Endothelial cell (in vitro differentiated cells): ENCODE measurements at regions not wholly inside any gene's neighbourhood (a gene's known extent, or its start where the extent isn't known, plus 50 kb on each side); places are given as distances from the start of the nearest gene placed in this dataset.

Experiments
- DNase-seq: peaks from one replicate; pipeline ENCODE4 v3.0.0; 2021; ENCODE audit warnings: low spot score
- H3K27ac Mint-ChIP-seq: one replicate; pipeline ENCODE4 v1.8.0; 2021; ENCODE audit warnings: mixed read lengths, inconsistent platforms; ENCODE audit not compliant: unreplicated experiment
- H3K27me3 Mint-ChIP-seq: one replicate; pipeline ENCODE4 v1.8.0; 2021; ENCODE audit warnings: mild to moderate bottlenecking, moderate library complexity, mixed read lengths, inconsistent platforms; ENCODE audit not compliant: unreplicated experiment
- H3K36me3 Mint-ChIP-seq: one replicate; pipeline ENCODE4 v1.8.0; 2021; ENCODE audit warnings: mild to moderate bottlenecking, low read depth, mixed read lengths, inconsistent platforms; ENCODE audit not compliant: unreplicated experiment
- H3K4me1 Mint-ChIP-seq: one replicate; pipeline ENCODE4 v1.8.0; 2021; ENCODE audit warnings: mild to moderate bottlenecking, mixed read lengths, inconsistent platforms; ENCODE audit not compliant: unreplicated experiment
- H3K4me3 Mint-ChIP-seq: one replicate; pipeline ENCODE4 v1.8.0; 2021; ENCODE audit warnings: mild to moderate bottlenecking, mixed read lengths, inconsistent platforms; ENCODE audit not compliant: unreplicated experiment
- H3K9me3 Mint-ChIP-seq: one replicate; pipeline ENCODE4 v1.8.0; 2021; ENCODE audit warnings: mixed read lengths, inconsistent platforms; ENCODE audit not compliant: unreplicated experiment
- TF ChIP-seq, protein P1 (sequence below): fragments of 200-600 bp; sonication (generic); IDR thresholded peaks from one replicate; pipeline ENCODE4 v1.5.0; 2021; ENCODE audit warnings: antibody characterized with exemption; ENCODE audit not compliant: unreplicated experiment

DNA sequence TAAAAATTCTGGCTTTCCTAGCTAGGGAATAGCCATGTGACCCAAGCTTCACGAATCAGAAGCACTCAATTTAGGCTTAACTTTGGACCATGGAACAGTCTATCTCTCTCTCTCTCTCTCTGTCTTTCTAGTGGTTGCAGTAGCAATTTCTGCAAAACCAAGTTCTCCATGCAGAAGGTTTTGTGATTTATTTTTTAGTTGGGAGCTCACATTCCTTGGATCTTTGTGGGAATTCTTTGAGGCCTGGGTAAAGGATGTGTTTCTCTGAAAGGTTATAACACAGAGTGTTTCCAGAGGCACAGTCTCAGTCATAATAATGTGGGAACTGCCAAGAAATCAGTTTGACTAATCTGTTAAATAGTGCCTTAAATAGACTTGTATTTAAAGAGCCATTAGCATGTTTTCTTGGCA, 112.3 kb upstream of the COL11A1 start:
- no peaks in the 10 kb centered on the region for H3K4me1 Mint-ChIP-seq
- no peak overlapping the region for H3K27ac Mint-ChIP-seq
- no peak overlapping the region for H3K4me3 Mint-ChIP-seq

GRCh38 chr1:103218821-103219220, 110.5 kb upstream of the COL11A1 start:
- Mint-ChIP-seq H3K27me3 (peaks cover 2% of the 10 kb centered on the region), H3K36me3 (no peaks in the 10 kb centered on the region), H3K9me3 (no peaks in the 10 kb centered on the region), H3K27ac (no peak overlapping the region), H3K4me3 (no peak overlapping the region), H3K4me1 (no peaks in the 10 kb centered on the region)
- TF ChIP-seq, protein P1, sequence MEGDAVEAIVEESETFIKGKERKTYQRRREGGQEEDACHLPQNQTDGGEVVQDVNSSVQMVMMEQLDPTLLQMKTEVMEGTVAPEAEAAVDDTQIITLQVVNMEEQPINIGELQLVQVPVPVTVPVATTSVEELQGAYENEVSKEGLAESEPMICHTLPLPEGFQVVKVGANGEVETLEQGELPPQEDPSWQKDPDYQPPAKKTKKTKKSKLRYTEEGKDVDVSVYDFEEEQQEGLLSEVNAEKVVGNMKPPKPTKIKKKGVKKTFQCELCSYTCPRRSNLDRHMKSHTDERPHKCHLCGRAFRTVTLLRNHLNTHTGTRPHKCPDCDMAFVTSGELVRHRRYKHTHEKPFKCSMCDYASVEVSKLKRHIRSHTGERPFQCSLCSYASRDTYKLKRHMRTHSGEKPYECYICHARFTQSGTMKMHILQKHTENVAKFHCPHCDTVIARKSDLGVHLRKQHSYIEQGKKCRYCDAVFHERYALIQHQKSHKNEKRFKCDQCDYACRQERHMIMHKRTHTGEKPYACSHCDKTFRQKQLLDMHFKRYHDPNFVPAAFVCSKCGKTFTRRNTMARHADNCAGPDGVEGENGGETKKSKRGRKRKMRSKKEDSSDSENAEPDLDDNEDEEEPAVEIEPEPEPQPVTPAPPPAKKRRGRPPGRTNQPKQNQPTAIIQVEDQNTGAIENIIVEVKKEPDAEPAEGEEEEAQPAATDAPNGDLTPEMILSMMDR, result no peak
- no peak for DNase-seq

More for the DNA sequence above, 112.3 kb upstream of the COL11A1 start:
- Mint-ChIP-seq H3K36me3 (no peaks in the 10 kb centered on the region), H3K27me3 (peaks cover 2% of the 10 kb centered on the region), H3K9me3 (no peaks in the 10 kb centered on the region)
- TF ChIP-seq, protein P1, result no peak
- no peak for DNase-seq

DNA sequence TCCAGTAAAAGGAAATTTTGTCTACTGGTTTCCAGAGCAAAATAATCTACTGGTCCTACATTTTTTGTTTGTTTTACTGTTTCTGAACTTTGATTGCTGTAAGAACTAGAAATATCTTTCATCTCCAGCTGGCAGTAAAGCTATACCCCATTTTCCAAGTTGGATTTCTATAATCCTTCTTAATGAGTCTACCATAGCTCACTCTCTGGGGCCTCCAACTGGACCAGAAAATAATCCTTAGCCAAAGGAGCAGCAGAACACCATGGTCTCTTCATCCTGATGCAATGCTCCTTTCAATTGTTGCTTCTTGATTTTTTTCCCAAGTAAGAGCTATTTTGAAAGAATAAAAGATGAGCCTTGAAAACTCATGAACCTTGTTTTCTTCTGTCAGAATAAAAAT, 110.0 kb upstream of the COL11A1 start:
- H3K9me3 Mint-ChIP-seq, result no peaks in the 10 kb centered on the region
- no peak for DNase-seq

DNA sequence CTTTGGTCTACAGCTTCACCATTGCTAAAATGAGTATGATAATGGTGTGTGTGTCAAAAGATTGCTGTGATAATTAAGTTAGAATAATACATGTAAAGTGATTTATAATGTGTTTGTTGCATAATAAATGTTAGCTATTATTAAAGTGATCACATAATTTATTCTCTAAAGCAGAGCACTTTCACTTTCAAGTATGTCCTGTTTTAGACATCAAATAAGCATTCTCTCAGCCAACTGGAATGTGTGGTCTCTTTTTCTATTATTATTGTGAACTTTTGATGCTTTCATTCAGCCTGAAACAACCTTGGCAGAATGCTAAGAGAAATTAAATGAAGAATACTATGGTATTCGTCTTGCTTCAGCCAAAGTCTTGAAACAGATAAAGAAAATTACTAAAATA, 102.8 kb upstream of the COL11A1 start:
- Mint-ChIP-seq H3K9me3 (no peaks in the 10 kb centered on the region), H3K27me3 (no peaks in the 10 kb centered on the region), H3K4me3 (no peak overlapping the region), H3K4me1 (peaks cover 2% of the 10 kb centered on the region), H3K36me3 (no peaks in the 10 kb centered on the region), H3K27ac (no peak overlapping the region)
- TF ChIP-seq, protein P1, result no peak
- no peak for DNase-seq

More for the DNA sequence above, 110.0 kb upstream of the COL11A1 start:
- TF ChIP-seq, protein P1, result no peak
- peaks cover 2% of the 10 kb centered on the region for H3K27me3 Mint-ChIP-seq
- H3K4me1 Mint-ChIP-seq, result peaks cover 2% of the 10 kb centered on the region
- H3K4me3 Mint-ChIP-seq, result no peak overlapping the region
- H3K36me3 Mint-ChIP-seq, result no peaks in the 10 kb centered on the region
- H3K27ac Mint-ChIP-seq, result no peak overlapping the region

DNA sequence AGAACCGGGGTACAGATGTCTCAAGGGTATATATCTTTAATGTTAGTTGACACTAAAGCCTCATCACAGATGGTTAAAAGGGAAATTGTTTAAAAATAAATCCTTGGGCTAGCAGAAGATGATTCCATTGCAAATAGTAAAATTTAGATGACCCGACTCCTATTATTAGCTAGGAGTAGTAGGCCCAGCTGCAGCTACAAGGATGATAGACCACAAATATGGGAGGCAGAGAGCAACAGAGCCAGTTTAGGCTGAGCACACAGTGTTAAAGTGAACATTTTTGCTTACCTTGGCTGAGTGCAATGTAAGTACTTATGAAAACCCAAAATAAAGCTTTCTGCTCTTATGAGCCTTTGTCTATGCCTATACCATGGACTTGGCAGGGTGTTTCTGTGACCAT, 100.5 kb upstream of the COL11A1 start:
- Mint-ChIP-seq H3K27ac (no peak overlapping the region), H3K27me3 (no peaks in the 10 kb centered on the region), H3K36me3 (no peaks in the 10 kb centered on the region), H3K4me3 (no peak overlapping the region), H3K9me3 (no peaks in the 10 kb centered on the region), H3K4me1 (peaks cover 2% of the 10 kb centered on the region)
- DNase-seq, result no peak
- TF ChIP-seq, protein P1, result no peak
